Esophagus muscularis mucosa (tissue), 4 donors: ENCODE measurements at regions not wholly inside any gene's neighbourhood (a gene's known extent, or its start where the extent isn't known, plus 50 kb on each side); places are given as distances from the start of the nearest gene placed in this dataset.

Experiments used
- EP300 ChIP-seq: sonication (generic); formaldehyde crosslinking; IDR thresholded peaks from one replicate; pipeline ENCODE4 v1.6.1; 2017; ENCODE audit warnings: antibody characterized with exemption
- POLR2A ChIP-seq: fragments of 450-650 bp; IDR thresholded peaks from one replicate; pipeline ENCODE4 v1.6.1; 2017; ENCODE audit warnings: antibody characterized with exemption, moderate library complexity, mild to moderate bottlenecking, low read depth
- POLR2AphosphoS5 ChIP-seq, 2 donors: sonication (generic); formaldehyde crosslinking; IDR thresholded peaks; one replicate each; pipeline ENCODE4 v1.6.1; 2017; ENCODE audit warnings: antibody characterized with exemption in 2 of 2
- TF ChIP-seq, protein P1 (sequence below), 3 experiments: fragments of 200-600 bp in 2 of 3; fragments of 450-650 bp in 1 of 3; sonication (generic) in 2 of 3; IDR thresholded peaks; one replicate each; pipeline ENCODE4 v1.5.1; 2017 to 2019; ENCODE audit warnings: antibody characterized with exemption in 3 of 3, mild to moderate bottlenecking in 2 of 3, moderate library complexity in 1 of 3

DNA sequence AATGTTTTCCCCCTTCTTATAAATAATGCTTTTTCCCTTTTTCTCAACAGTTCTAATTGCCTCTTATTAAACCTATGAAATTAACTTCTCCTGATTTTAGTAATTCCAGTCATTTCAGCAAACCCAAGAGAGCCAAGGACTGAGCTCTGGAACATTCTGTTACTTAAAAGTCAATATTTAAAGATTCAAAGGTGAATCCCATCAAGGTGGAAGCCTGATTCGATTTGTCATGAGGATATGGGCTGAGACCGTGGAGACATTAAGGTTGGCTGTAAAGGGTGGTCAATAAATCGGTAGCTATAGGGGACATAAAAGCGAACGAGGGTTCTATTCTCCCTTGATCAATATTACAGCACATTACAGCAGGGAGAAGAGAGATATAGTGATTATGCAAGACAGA, 66.6 kb upstream of the NELL2 start:
- TF ChIP-seq POLR2A (no peak), EP300 (no peak), POLR2AphosphoS5 (IDR thresholded peaks at IDR 0.05) (no peak)
- TF ChIP-seq, protein P1, sequence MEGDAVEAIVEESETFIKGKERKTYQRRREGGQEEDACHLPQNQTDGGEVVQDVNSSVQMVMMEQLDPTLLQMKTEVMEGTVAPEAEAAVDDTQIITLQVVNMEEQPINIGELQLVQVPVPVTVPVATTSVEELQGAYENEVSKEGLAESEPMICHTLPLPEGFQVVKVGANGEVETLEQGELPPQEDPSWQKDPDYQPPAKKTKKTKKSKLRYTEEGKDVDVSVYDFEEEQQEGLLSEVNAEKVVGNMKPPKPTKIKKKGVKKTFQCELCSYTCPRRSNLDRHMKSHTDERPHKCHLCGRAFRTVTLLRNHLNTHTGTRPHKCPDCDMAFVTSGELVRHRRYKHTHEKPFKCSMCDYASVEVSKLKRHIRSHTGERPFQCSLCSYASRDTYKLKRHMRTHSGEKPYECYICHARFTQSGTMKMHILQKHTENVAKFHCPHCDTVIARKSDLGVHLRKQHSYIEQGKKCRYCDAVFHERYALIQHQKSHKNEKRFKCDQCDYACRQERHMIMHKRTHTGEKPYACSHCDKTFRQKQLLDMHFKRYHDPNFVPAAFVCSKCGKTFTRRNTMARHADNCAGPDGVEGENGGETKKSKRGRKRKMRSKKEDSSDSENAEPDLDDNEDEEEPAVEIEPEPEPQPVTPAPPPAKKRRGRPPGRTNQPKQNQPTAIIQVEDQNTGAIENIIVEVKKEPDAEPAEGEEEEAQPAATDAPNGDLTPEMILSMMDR (IDR thresholded peaks at IDR 0.05) = no peak
